H9 (cell line): ENCODE measurements at regions not wholly inside any gene's neighbourhood (a gene's known extent, or its start where the extent isn't known, plus 50 kb on each side); places are given as distances from the start of the nearest gene placed in this dataset.

Experiments
- DNase-seq: peaks from one replicate; pipeline ENCODE4 v3.0.0-alpha.2; 2017
- H2AFZ ChIP-seq: one replicate; pipeline ENCODE4 v1.6.1; 2013; ENCODE audit warnings: mild to moderate bottlenecking, low read length, control low read depth, moderate library complexity
- H2AK5ac ChIP-seq: 2 replicates; pipeline ENCODE4 v1.6.1; 2013; ENCODE audit warnings: low read length, control low read depth, mixed read lengths; ENCODE audit not compliant: insufficient read length
- H2BK120ac ChIP-seq: one replicate; pipeline ENCODE4 v1.6.1; 2013; ENCODE audit warnings: low read depth, mild to moderate bottlenecking, low read length, control low read depth, inconsistent platforms; ENCODE audit not compliant: poor library complexity, severe bottlenecking
- H2BK12ac ChIP-seq: 2 replicates; pipeline ENCODE4 v1.6.1; 2013; ENCODE audit warnings: low read length, control low read depth, mixed read lengths, low read depth; ENCODE audit not compliant: insufficient read length
- H2BK15ac ChIP-seq: 2 replicates; pipeline ENCODE4 v1.6.1; 2013; ENCODE audit warnings: low read depth, low read length, control low read depth
- H2BK20ac ChIP-seq: one replicate; pipeline ENCODE4 v1.6.1; 2013; ENCODE audit warnings: low read depth, mild to moderate bottlenecking, low read length, control low read depth, inconsistent platforms; ENCODE audit not compliant: poor library complexity, severe bottlenecking
- H2BK5ac ChIP-seq: 2 replicates; pipeline ENCODE4 v1.6.1; 2013; ENCODE audit warnings: low read length, control low read depth, mixed read lengths; ENCODE audit not compliant: insufficient read length
- H3K14ac ChIP-seq: 2 replicates; pipeline ENCODE4 v1.6.1; 2013; ENCODE audit warnings: low read length, control low read depth; ENCODE audit not compliant: insufficient read depth
- H3K18ac ChIP-seq: 2 replicates; pipeline ENCODE4 v1.6.1; 2013; ENCODE audit warnings: low read depth, mild to moderate bottlenecking, mixed read lengths, low read length, control low read depth; ENCODE audit not compliant: insufficient read length
- H3K23ac ChIP-seq: 2 replicates; pipeline ENCODE4 v1.6.1; 2013; ENCODE audit warnings: low read length, control low read depth, mixed read lengths, low read depth; ENCODE audit not compliant: insufficient read length
- H3K23me2 ChIP-seq: 2 replicates; pipeline ENCODE4 v1.6.1; 2013; ENCODE audit warnings: low read depth, mild to moderate bottlenecking, mixed read lengths, low read length, control low read depth; ENCODE audit not compliant: insufficient read length, poor library complexity, severe bottlenecking
- H3K27ac ChIP-seq: 2 replicates; pipeline ENCODE4 v1.5.1; 2013; ENCODE audit warnings: low read length, control low read depth, mixed read lengths, low read depth; ENCODE audit not compliant: insufficient read length
- H3K27me3 ChIP-seq: 2 replicates; pipeline ENCODE4 v1.6.1; 2013; ENCODE audit warnings: low read length, control low read depth, inconsistent platforms; ENCODE audit not compliant: insufficient read depth
- H3K4ac ChIP-seq: 2 replicates; pipeline ENCODE4 v1.6.1; 2013; ENCODE audit warnings: low read depth, mild to moderate bottlenecking, control low read depth, inconsistent platforms, low read length, moderate library complexity
- H3K4me1 ChIP-seq: 2 replicates; pipeline ENCODE4 v1.6.1; 2013; ENCODE audit warnings: low read length, control low read depth, inconsistent platforms; ENCODE audit not compliant: insufficient read depth
- H3K4me2 ChIP-seq: 2 replicates; pipeline ENCODE4 v1.6.1; 2013; ENCODE audit warnings: low read length, control low read depth, mixed read lengths; ENCODE audit not compliant: insufficient read length, insufficient read depth
- H3K56ac ChIP-seq: 2 replicates; pipeline ENCODE4 v1.6.1; 2013; ENCODE audit warnings: low read depth, mild to moderate bottlenecking, mixed read lengths, low read length, control low read depth; ENCODE audit not compliant: insufficient read length
- H3K79me1 ChIP-seq: 2 replicates; pipeline ENCODE4 v1.6.1; 2013; ENCODE audit warnings: low read depth, mild to moderate bottlenecking, moderate library complexity, low read length, control low read depth, inconsistent platforms; ENCODE audit not compliant: insufficient read depth, poor library complexity, severe bottlenecking
- H3K79me2 ChIP-seq: 2 replicates; pipeline ENCODE4 v1.6.1; 2013; ENCODE audit warnings: low read length, control low read depth, inconsistent platforms; ENCODE audit not compliant: insufficient read depth
- H3K9ac ChIP-seq: 2 replicates; pipeline ENCODE4 v1.6.1; 2013; ENCODE audit warnings: low read length, control low read depth, mixed read lengths; ENCODE audit not compliant: insufficient read length; ENCODE audit errors: extremely low read depth
- H3K9me3 ChIP-seq: one replicate; pipeline ENCODE4 v1.6.1; 2013; ENCODE audit warnings: low read depth, low read length, inconsistent platforms; ENCODE audit not compliant: control insufficient read depth
- H3T11ph ChIP-seq: one replicate; pipeline ENCODE4 v1.6.1; 2013; ENCODE audit warnings: mild to moderate bottlenecking, low read length, control low read depth, inconsistent platforms
- H4K20me1 ChIP-seq: one replicate; pipeline ENCODE4 v1.6.1; 2013; ENCODE audit not compliant: control insufficient read depth, insufficient read length, insufficient read depth
- H4K5ac ChIP-seq: 2 replicates; pipeline ENCODE4 v1.6.1; 2013; ENCODE audit warnings: low read depth, mild to moderate bottlenecking, mixed read lengths, low read length, control low read depth; ENCODE audit not compliant: insufficient read length
- H4K8ac ChIP-seq: replicated peaks from 2 replicates; pipeline ENCODE4 v1.6.1; 2013; ENCODE audit warnings: low read length, control low read depth, mixed read lengths, low read depth; ENCODE audit not compliant: insufficient read length
- H4K91ac ChIP-seq: 2 replicates; pipeline ENCODE4 v1.6.1; 2013; ENCODE audit warnings: low read depth, mild to moderate bottlenecking, moderate library complexity, mixed read lengths, low read length, control low read depth; ENCODE audit not compliant: insufficient read length
- H3K27ac Mint-ChIP-seq, 3 experiments: 2 replicates in 2 of 3; 3 replicates in 1 of 3; pipeline ENCODE4 v1.8.0; 2020 to 2021; ENCODE audit warnings: mixed read lengths in 3 of 3, mild to moderate bottlenecking in 1 of 3, moderate library complexity in 1 of 3
- H3K27me3 Mint-ChIP-seq: 2 replicates; pipeline ENCODE4 v1.8.0; 2021; ENCODE audit warnings: low read depth, mild to moderate bottlenecking, moderate library complexity, mixed read lengths
- H3K36me3 Mint-ChIP-seq, 3 experiments: 2 replicates in 2 of 3; 3 replicates in 1 of 3; pipeline ENCODE4 v1.8.0; 2020 to 2021; ENCODE audit warnings: low read depth in 3 of 3, mixed read lengths in 3 of 3; ENCODE audit not compliant: insufficient read depth in 1 of 3
- H3K4me1 Mint-ChIP-seq, 2 experiments: 2 replicates each; pipeline ENCODE4 v1.8.0; 2020; ENCODE audit warnings: mixed read lengths in 2 of 2
- H3K4me3 Mint-ChIP-seq, 2 experiments: 2 replicates in 1 of 2; 3 replicates in 1 of 2; pipeline ENCODE4 v1.8.0; 2020 to 2021; ENCODE audit warnings: mild to moderate bottlenecking in 2 of 2, mixed read lengths in 2 of 2, moderate library complexity in 1 of 2
- H3K9me3 Mint-ChIP-seq, 2 experiments: 2 replicates in 1 of 2; 3 replicates in 1 of 2; pipeline ENCODE4 v1.8.0; 2020; ENCODE audit warnings: mild to moderate bottlenecking in 2 of 2, mixed read lengths in 2 of 2, moderate library complexity in 1 of 2
- CTCF ChIP-seq: fragments of 200-600 bp; sonication (generic); conservative IDR thresholded peaks from 3 replicates; pipeline ENCODE4 v1.8.0; 2021; ENCODE audit warnings: antibody characterized with exemption, mild to moderate bottlenecking
- WGBS: extraction: QIAGEN DNeasy Blood & Tissue Kit; methylation state at CpG from one replicate; pipeline ENCODE4 v1.1.7; 2013; ENCODE audit warnings: missing lambda C conversion rate, low lambda C conversion rate, mixed read lengths; ENCODE audit not compliant: insufficient read length; ENCODE audit errors: extremely low coverage; 5-methylcytosine and 5-hydroxymethylcytosine counted together

GRCh38 chr6:156434795-156435190 is 342.4 kb upstream of the ARID1B start:
- WGBS = no CpG with 5 or more reads among the region's 2 CpGs
- Histone ChIP-seq H3K79me2 (no peaks in the 10 kb centered on the region), H3K27me3 (no peaks in the 10 kb centered on the region), H2AK5ac (no peak overlapping the region), H4K8ac (no peak overlapping the region), H3K27ac (no peak overlapping the region), H2BK20ac (no peak overlapping the region), H2BK15ac (no peak overlapping the region), H2BK5ac (no peak overlapping the region), H4K91ac (no peak overlapping the region), H3K56ac (no peak overlapping the region), H3K9ac (no peak overlapping the region), H3K18ac (no peak overlapping the region), H2AFZ (no peak overlapping the region), H3K14ac (no peak overlapping the region), H4K20me1 (no peaks in the 10 kb centered on the region), H3K4me2 (no peak overlapping the region), H3K4ac (no peak overlapping the region), H3T11ph (no peak overlapping the region), H4K5ac (no peak overlapping the region), H3K23ac (no peak overlapping the region), H2BK120ac (no peak overlapping the region), H2BK12ac (no peak overlapping the region), H3K23me2 (no peaks in the 10 kb centered on the region), H3K9me3 (no peaks in the 10 kb centered on the region), H3K79me1 (no peaks in the 10 kb centered on the region), H3K4me1 (no peaks in the 10 kb centered on the region)
- H3K27ac Mint-ChIP-seq = no peak overlapping the region
- no peak overlapping the region for H3K4me3 Mint-ChIP-seq
- H3K36me3 Mint-ChIP-seq = no peaks in the 10 kb centered on the region
- peaks cover 2% of the 10 kb centered on the region; the same call in 1 of the 2 replicates for H3K27me3 Mint-ChIP-seq
- peaks cover 8 to 12% of the 10 kb centered on the region in 2 experiments; a peak in 3 of 4 replicates for H3K4me1 Mint-ChIP-seq
- no peak for DNase-seq
- H3K9me3 Mint-ChIP-seq = peaks cover 0 to 3% of the 10 kb centered on the region in 2 experiments; a peak in 1 of 5 replicates
- TF ChIP-seq CTCF = no peak
